NB4 (cell line): ENCODE measurements at regions not wholly inside any gene's neighbourhood (a gene's known extent, or its start where the extent isn't known, plus 50 kb on each side); places are given as distances from the start of the nearest gene placed in this dataset.

Source experiments
- DNase-seq: peaks from one replicate; pipeline ENCODE4 v3.0.0; 2010; ENCODE audit warnings: low read depth
- H3K4me3 ChIP-seq: one replicate; pipeline ENCODE4 v1.5.1; 2011; ENCODE audit warnings: mild to moderate bottlenecking, low read depth, low read length, moderate library complexity
- MYC ChIP-seq: IDR thresholded peaks from 2 replicates; pipeline ENCODE4 v1.6.1; 2011; ENCODE audit warnings: low read depth, low read length
- POLR2A ChIP-seq: IDR thresholded peaks from 2 replicates; pipeline ENCODE4 v1.6.1; 2011; ENCODE audit warnings: mild to moderate bottlenecking; ENCODE audit not compliant: insufficient read length; ENCODE audit errors: extremely low read depth
- TF ChIP-seq, protein P1 (sequence below): IDR thresholded peaks from one replicate; pipeline ENCODE4 v1.5.1; 2012; ENCODE audit warnings: low read depth, low read length
- TF ChIP-seq, protein P2 (sequence below): IDR thresholded peaks from 2 replicates; pipeline ENCODE4 v1.6.1; 2011; ENCODE audit warnings: low read depth, low read length

GRCh38 chrX:7204619-7205018 lies 56.7 kb upstream of the PUDP start:
- TF ChIP-seq, protein P1, sequence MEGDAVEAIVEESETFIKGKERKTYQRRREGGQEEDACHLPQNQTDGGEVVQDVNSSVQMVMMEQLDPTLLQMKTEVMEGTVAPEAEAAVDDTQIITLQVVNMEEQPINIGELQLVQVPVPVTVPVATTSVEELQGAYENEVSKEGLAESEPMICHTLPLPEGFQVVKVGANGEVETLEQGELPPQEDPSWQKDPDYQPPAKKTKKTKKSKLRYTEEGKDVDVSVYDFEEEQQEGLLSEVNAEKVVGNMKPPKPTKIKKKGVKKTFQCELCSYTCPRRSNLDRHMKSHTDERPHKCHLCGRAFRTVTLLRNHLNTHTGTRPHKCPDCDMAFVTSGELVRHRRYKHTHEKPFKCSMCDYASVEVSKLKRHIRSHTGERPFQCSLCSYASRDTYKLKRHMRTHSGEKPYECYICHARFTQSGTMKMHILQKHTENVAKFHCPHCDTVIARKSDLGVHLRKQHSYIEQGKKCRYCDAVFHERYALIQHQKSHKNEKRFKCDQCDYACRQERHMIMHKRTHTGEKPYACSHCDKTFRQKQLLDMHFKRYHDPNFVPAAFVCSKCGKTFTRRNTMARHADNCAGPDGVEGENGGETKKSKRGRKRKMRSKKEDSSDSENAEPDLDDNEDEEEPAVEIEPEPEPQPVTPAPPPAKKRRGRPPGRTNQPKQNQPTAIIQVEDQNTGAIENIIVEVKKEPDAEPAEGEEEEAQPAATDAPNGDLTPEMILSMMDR = no peak
- TF ChIP-seq MYC = no peak
- no peak for TF ChIP-seq POLR2A
- TF ChIP-seq, protein P2, sequence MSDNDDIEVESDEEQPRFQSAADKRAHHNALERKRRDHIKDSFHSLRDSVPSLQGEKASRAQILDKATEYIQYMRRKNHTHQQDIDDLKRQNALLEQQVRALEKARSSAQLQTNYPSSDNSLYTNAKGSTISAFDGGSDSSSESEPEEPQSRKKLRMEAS = no peak
- DNase-seq = no peak
- H3K4me3 ChIP-seq = no peak overlapping the region

DNA sequence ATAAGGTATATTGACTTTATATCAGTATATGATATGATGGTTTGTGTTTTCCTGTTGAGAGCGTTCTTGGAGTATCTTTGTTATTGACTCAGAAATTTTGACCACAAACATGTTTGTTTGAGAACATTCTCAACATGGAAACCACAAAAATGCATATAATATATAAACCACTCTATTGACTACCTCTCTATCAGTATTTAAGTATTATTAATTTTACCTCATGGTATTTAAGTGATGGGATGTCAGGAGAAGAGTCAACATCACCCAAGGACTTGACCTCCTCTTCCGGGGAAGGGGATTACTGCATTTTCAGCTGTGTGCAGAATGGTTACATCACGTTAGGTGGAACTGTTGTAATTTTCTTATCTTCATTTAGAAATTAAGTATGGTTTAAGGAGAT lies 54.3 kb upstream of the PUDP start:
- H3K4me3 ChIP-seq = no peak overlapping the region
- TF ChIP-seq POLR2A = no peak
- no peak for TF ChIP-seq MYC
- TF ChIP-seq, protein P2 = no peak
- TF ChIP-seq, protein P1 = no peak
- no peak for DNase-seq

- H3K4me3 ChIP-seq = no peak overlapping the region
- TF ChIP-seq MYC (no peak), POLR2A (no peak)
- TF ChIP-seq, protein P1 = no peak
- TF ChIP-seq, protein P2 = no peak
- no peak for DNase-seq
Observed at GRCh38 chrX:7201496-7201895, 53.5 kb upstream of the PUDP start.

- TF ChIP-seq, protein P1 = no peak
- TF ChIP-seq, protein P2 = no peak
- TF ChIP-seq POLR2A (no peak), MYC (no peak)
- no peak overlapping the region for H3K4me3 ChIP-seq
- no peak for DNase-seq
Observed at GRCh38 chrX:7198499-7198898, 50.5 kb upstream of the PUDP start.
